ENCODE measurements at regions not wholly inside any gene's neighbourhood (a gene's known extent, or its start where the extent isn't known, plus 50 kb on each side); places are given as distances from the start of the nearest gene placed in this dataset.

- TF ChIP-seq CTCF (IDR thresholded peaks at IDR 0.05; ENCODE audit: insufficient read depth, low read depth, low read length) (no peak), EZH2 (IDR thresholded peaks at IDR 0.05; ENCODE audit: insufficient read depth, low read length) (no peak)
Measured at GRCh38 chr13:67421475-67421874, 191.3 kb upstream of the PCDH9 start.
